Gastroesophageal sphincter (tissue), 4 donors: ENCODE measurements at regions not wholly inside any gene's neighbourhood (a gene's known extent, or its start where the extent isn't known, plus 50 kb on each side); places are given as distances from the start of the nearest gene placed in this dataset.

ENCODE experiments used
- ATAC-seq: fragments of 150-250 bp; one replicate; pipeline ENCODE4 v1.9.1; 2016; ENCODE audit warnings: mild to moderate bottlenecking, moderate library complexity
- H3K27ac ChIP-seq, 4 donors: fragments of 200-600 bp; sonication (generic) in 3 of 4; 1 replicate in 3 of 4; 2 replicates in 1 of 4; pipeline ENCODE4 v1.5.1; 2016 to 2019
- H3K27me3 ChIP-seq: fragments of 200-600 bp; sonication (generic); one replicate; pipeline ENCODE4 v1.5.1; 2019
- H3K36me3 ChIP-seq, 2 donors: fragments of 200-600 bp; sonication (generic); one replicate each; pipeline ENCODE4 v1.5.1; 2019; ENCODE audit warnings: control low read depth in 1 of 2
- H3K4me1 ChIP-seq, 3 donors: fragments of 200-600 bp; sonication (generic); 1 replicate in 2 of 3; 2 replicates in 1 of 3; pipeline ENCODE4 v1.5.1; 2016 to 2019; ENCODE audit warnings: control low read depth in 2 of 3
- H3K4me3 ChIP-seq, 2 donors: fragments of 200-600 bp; sonication (generic); one replicate each; pipeline ENCODE4 v1.5.1; 2019; ENCODE audit warnings: mild to moderate bottlenecking in 1 of 2, moderate library complexity in 1 of 2
- H3K9me3 ChIP-seq, 3 donors: fragments of 200-600 bp; sonication (generic); one replicate each; pipeline ENCODE4 v1.5.1; 2017 to 2019; ENCODE audit warnings: control low read depth in 2 of 3
- CTCF ChIP-seq, 4 experiments: fragments of 200-600 bp in 2 of 4; fragments of 450-650 bp in 2 of 4; sonication (generic) in 1 of 4; IDR thresholded peaks; one replicate each; pipeline ENCODE4 v1.5.1; 2017 to 2019; ENCODE audit warnings: antibody characterized with exemption in 4 of 4, mild to moderate bottlenecking in 2 of 4, moderate library complexity in 2 of 4
- EP300 ChIP-seq: sonication (generic); formaldehyde crosslinking; IDR thresholded peaks from one replicate; pipeline ENCODE4 v1.6.1; 2017; ENCODE audit warnings: antibody characterized with exemption, mild to moderate bottlenecking
- POLR2A ChIP-seq, 2 donors: fragments of 450-650 bp; IDR thresholded peaks; one replicate each; pipeline ENCODE4 v1.6.1; 2017; ENCODE audit warnings: antibody characterized with exemption in 2 of 2, mild to moderate bottlenecking in 2 of 2, moderate library complexity in 1 of 2
- POLR2AphosphoS5 ChIP-seq: sonication (generic); formaldehyde crosslinking; IDR thresholded peaks from one replicate; pipeline ENCODE4 v1.6.1; 2017; ENCODE audit warnings: antibody characterized with exemption
- WGBS, 2 donors: methylation state at CpG; one replicate each; pipeline ENCODE4 v1.1.5; 2018; ENCODE audit warnings: low coverage in 1 of 2; 5-methylcytosine and 5-hydroxymethylcytosine counted together

GRCh38 chr12:82187595-82187994, 170.6 kb downstream of the CCDC59 start:
- Histone ChIP-seq H3K9me3 (peaks cover 0 to 7% (median 0%) of the 10 kb centered on the region in 3 donors), H3K36me3 (no peaks in the 10 kb centered on the region), H3K4me1 (no peaks in the 10 kb centered on the region), H3K4me3 (no peak overlapping the region), H3K27ac (no peak overlapping the region), H3K27me3 (no peaks in the 10 kb centered on the region)
- 61 to 94% methylated on average over 2 of the region's 2 CpGs for WGBS, 2 donors
- ATAC-seq, result no peak
- TF ChIP-seq EP300 (no peak), CTCF (IDR thresholded peaks at IDR 0.05) (no peak), POLR2AphosphoS5 (no peak), POLR2A (IDR thresholded peaks at IDR 0.05) (no peak)

- no peak overlapping the region for H3K4me3 ChIP-seq
- no peak for TF ChIP-seq POLR2AphosphoS5
- TF ChIP-seq EP300, result no peak
- TF ChIP-seq CTCF (IDR thresholded peaks at IDR 0.05), result no peak
- TF ChIP-seq POLR2A (IDR thresholded peaks at IDR 0.05), result no peak
- H3K27me3 ChIP-seq, result no peaks in the 10 kb centered on the region
- no peak overlapping the region for H3K27ac ChIP-seq
- peaks cover 0 to 7% (median 0%) of the 10 kb centered on the region in 3 donors for H3K9me3 ChIP-seq
- no peak for ATAC-seq
- H3K4me1 ChIP-seq, result no peaks in the 10 kb centered on the region
- no peaks in the 10 kb centered on the region for H3K36me3 ChIP-seq
Measured at GRCh38 chr12:82187011-82187410, 171.2 kb downstream of the CCDC59 start.

- Histone ChIP-seq H3K27ac (no peak overlapping the region), H3K27me3 (no peaks in the 10 kb centered on the region), H3K9me3 (peaks cover 0 to 7% (median 0%) of the 10 kb centered on the region in 3 donors), H3K36me3 (no peaks in the 10 kb centered on the region), H3K4me1 (no peaks in the 10 kb centered on the region), H3K4me3 (no peak overlapping the region)
- ATAC-seq, result no peak
- TF ChIP-seq EP300 (no peak), CTCF (IDR thresholded peaks at IDR 0.05) (no peak), POLR2A (IDR thresholded peaks at IDR 0.05) (no peak), POLR2AphosphoS5 (no peak)
- 88 to 91% methylated on average over 6 of the region's 6 CpGs for WGBS, 2 donors
Measured at GRCh38 chr12:82186282-82186681, 171.9 kb downstream of the CCDC59 start.

- 55 to 60% methylated on average over 1 of the region's 1 CpG for WGBS, 2 donors
- ATAC-seq, result no peak
- Histone ChIP-seq H3K4me1 (no peaks in the 10 kb centered on the region), H3K9me3 (peaks cover 0 to 7% (median 0%) of the 10 kb centered on the region in 3 donors), H3K4me3 (no peak overlapping the region), H3K36me3 (no peaks in the 10 kb centered on the region), H3K27ac (no peak overlapping the region), H3K27me3 (no peaks in the 10 kb centered on the region)
- TF ChIP-seq EP300 (no peak), POLR2AphosphoS5 (no peak), POLR2A (IDR thresholded peaks at IDR 0.05) (no peak), CTCF (IDR thresholded peaks at IDR 0.05) (no peak)
Measured at GRCh38 chr12:82184844-82185243, 173.3 kb downstream of the CCDC59 start.

GRCh38 chr12:82182601-82183190, 175.5 kb downstream of the CCDC59 start:
- Histone ChIP-seq H3K27me3 (no peaks in the 10 kb centered on the region), H3K9me3 (no peaks in the 10 kb centered on the region), H3K4me3 (no peak overlapping the region), H3K36me3 (no peaks in the 10 kb centered on the region), H3K27ac (no peak overlapping the region), H3K4me1 (no peaks in the 10 kb centered on the region)
- ATAC-seq, result no peak
- 64 to 67% methylated on average over 4 of the region's 4 CpGs for whole genome bisulfite sequencing, 2 donors
- TF ChIP-seq CTCF (IDR thresholded peaks at IDR 0.05), result no peak
- TF ChIP-seq EP300, result no peak
- TF ChIP-seq POLR2A (IDR thresholded peaks at IDR 0.05), result no peak
- no peak for TF ChIP-seq POLR2AphosphoS5
